GM12873 (cell line): ENCODE measurements at regions not wholly inside any gene's neighbourhood (a gene's known extent, or its start where the extent isn't known, plus 50 kb on each side); places are given as distances from the start of the nearest gene placed in this dataset.

Experiments used
- CTCF ChIP-seq: IDR thresholded peaks from 2 replicates; pipeline ENCODE4 v1.5.1; 2012; ENCODE audit warnings: low read depth, mild to moderate bottlenecking, moderate library complexity, low read length, control low read depth; ENCODE audit not compliant: insufficient read depth; ENCODE audit errors: missing control alignments

- TF ChIP-seq CTCF: no peak
Observed at GRCh38 chr3:181239441-181239840, 249.9 kb upstream of the DNAJC19 start.

- TF ChIP-seq CTCF: peak; percentile 7
Observed at GRCh38 chr3:181230258-181230657, 240.7 kb upstream of the DNAJC19 start.

DNA sequence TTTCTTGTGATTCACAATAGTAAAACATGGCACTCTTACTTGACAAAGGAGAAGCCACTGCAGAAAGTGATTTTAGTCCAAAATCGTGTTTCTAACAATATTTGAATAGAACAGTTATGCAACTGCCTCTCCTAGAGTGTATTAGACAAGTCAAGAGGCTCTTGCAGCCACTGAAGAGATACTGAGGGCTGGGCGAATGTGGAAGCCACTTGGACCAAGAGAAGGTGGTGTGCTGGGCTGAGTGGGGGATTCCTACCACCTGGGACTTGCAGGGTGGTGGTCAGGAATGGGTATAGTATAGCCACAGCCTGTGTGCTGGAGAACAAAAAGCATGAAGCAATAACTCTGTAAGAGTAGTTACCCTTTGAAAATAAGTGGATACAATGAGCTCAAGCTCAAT, 223.8 kb upstream of the DNAJC19 start:
- TF ChIP-seq CTCF: no peak

DNA sequence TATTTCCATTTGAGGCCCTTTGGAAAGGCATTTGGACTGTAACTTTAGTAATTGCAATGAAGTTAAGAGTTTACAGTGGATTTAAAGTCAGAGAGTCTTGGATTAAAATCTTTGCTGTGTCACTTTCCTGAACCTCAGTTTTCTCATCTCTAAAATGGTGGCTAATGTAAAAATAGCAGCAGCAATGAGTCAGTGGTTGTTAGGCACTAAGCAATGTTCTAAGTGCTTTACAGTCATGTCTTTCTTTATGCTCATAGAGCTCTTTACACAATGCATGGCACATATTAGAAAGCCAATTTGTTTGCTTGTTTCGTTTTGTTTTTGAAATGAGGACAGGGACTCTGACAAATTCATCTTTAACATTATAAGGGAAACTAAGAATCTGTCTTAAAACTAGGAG, 222.7 kb upstream of the DNAJC19 start:
- TF ChIP-seq CTCF: no peak

DNA sequence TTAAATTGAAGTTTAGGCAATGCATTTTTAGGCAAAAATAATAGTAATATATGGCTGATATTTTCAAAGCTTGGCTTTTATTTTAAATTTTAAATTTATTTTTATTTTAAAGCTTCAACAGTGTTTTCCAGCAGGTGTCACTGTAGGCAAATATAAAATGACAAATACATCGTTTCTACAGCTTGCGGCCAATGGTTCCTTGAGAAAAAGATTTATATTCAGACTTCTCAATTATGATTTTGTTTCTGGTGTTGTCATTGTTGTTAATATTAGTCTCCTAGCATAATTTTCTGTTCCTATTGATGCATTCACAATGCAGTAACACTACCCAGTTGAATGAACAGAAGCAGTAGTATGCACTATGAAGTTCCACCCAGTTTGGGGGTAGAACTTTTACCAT, 220.7 kb upstream of the DNAJC19 start:
- peak; percentile 22 for TF ChIP-seq CTCF

- no peak for TF ChIP-seq CTCF
Observed at GRCh38 chr3:181189556-181189955, 200.0 kb upstream of the DNAJC19 start.

GRCh38 chr3:181183764-181184163, 194.2 kb upstream of the DNAJC19 start:
- no peak for TF ChIP-seq CTCF
